ENCODE measurements at regions not wholly inside any gene's neighbourhood (a gene's known extent, or its start where the extent isn't known, plus 50 kb on each side); places are given as distances from the start of the nearest gene placed in this dataset.

- DNase-seq = no peak
These were observed 69.6 kb downstream of the MDH1 start for GRCh38 chr2:63658176-63658968.

- DNase-seq = peak; percentile 13
These were observed 71.3 kb downstream of the MDH1 start for GRCh38 chr2:63660060-63660459.

- DNase-seq = peak; percentile 92
These were observed 72.3 kb downstream of the MDH1 start for GRCh38 chr2:63661076-63661475.

- peak; percentile 93 for DNase-seq
These were observed 73.5 kb downstream of the MDH1 start for GRCh38 chr2:63662028-63662804.

GRCh38 chr2:63663013-63663864 lies 74.5 kb downstream of the MDH1 start:
- peak; percentile 62 for DNase-seq

- no peak for DNase-seq
These were observed 76.3 kb downstream of the MDH1 start for GRCh38 chr2:63665091-63665490.

- DNase-seq = no peak
These were observed 77.2 kb downstream of the MDH1 start for GRCh38 chr2:63665846-63666475.

- DNase-seq = peak; percentile 29
These were observed 78.5 kb downstream of the MDH1 start for GRCh38 chr2:63667132-63667700.

GRCh38 chr2:63668000-63668399 lies 79.2 kb downstream of the MDH1 start:
- no peak for DNase-seq

- DNase-seq = no peak
These were observed 79.7 kb downstream of the MDH1 start for GRCh38 chr2:63668466-63668865.

GRCh38 chr2:63669596-63669995 lies 80.8 kb downstream of the MDH1 start:
- DNase-seq = no peak

GRCh38 chr2:63673865-63674533 lies 85.2 kb downstream of the MDH1 start:
- DNase-seq = no peak

GRCh38 chr2:63675026-63675425 lies 86.3 kb downstream of the MDH1 start:
- DNase-seq = no peak

GRCh38 chr2:63676135-63676534 lies 87.4 kb downstream of the MDH1 start:
- DNase-seq = no peak

GRCh38 chr2:63678085-63678484 lies 89.3 kb downstream of the MDH1 start:
- no peak for DNase-seq

- DNase-seq = no peak
These were observed 89.8 kb downstream of the MDH1 start for GRCh38 chr2:63678551-63678950.

- DNase-seq = no peak
These were observed 90.6 kb downstream of the MDH1 start for GRCh38 chr2:63679252-63679855.

GRCh38 chr2:63680455-63680854 lies 91.7 kb downstream of the MDH1 start:
- DNase-seq = no peak

- DNase-seq = no peak
These were observed 93.1 kb downstream of the MDH1 start for GRCh38 chr2:63681896-63682295.

- no peak for DNase-seq
These were observed 103.3 kb downstream of the MDH1 start for GRCh38 chr2:63692002-63692606.

GRCh38 chr2:63695583-63695982 lies 106.8 kb downstream of the MDH1 start:
- no peak for DNase-seq

Data from NCI-H226 (cell line).